Upper lobe of left lung (tissue), 4 donors: ENCODE measurements at regions not wholly inside any gene's neighbourhood (a gene's known extent, or its start where the extent isn't known, plus 50 kb on each side); places are given as distances from the start of the nearest gene placed in this dataset.

Experiments used
- EP300 ChIP-seq, 4 donors: sonication (generic); formaldehyde crosslinking; IDR thresholded peaks; one replicate each; pipeline ENCODE4 v1.5.1; 2017; ENCODE audit warnings: antibody characterized with exemption in 4 of 4, control low read depth in 2 of 4
- POLR2A ChIP-seq, 4 donors: fragments of 450-650 bp; IDR thresholded peaks; one replicate each; pipeline ENCODE4 v1.5.1; 2016 to 2017; ENCODE audit warnings: antibody characterized with exemption in 4 of 4, mild to moderate bottlenecking in 2 of 4
- TF ChIP-seq, protein P1 (sequence below), 6 experiments: fragments of 450-650 bp in 4 of 6; fragments of 200-600 bp in 2 of 6; sonication (generic) in 2 of 6; IDR thresholded peaks; one replicate each; pipeline ENCODE4 v1.5.1; 2016 to 2019; ENCODE audit warnings: antibody characterized with exemption in 6 of 6

DNA sequence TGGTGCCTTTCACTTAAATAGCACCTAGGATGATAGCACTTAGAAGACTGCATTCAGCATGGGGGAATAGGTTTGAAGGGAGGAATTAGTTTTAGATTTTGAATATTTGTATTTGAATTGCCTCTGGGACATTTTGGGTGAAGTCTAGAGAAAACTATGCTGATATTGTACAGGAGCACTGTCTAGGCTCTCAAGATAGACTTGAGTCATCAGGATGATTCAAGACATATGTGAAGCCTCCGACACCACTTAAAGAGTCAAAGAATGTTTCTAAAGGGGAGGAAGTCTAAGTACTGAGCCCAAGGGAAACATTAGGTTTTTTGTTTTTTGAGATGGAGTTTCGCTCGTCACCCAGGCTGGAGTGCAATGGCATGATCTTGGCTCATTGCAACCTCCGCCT, 63.9 kb upstream of the CCDC180 start:
- TF ChIP-seq EP300 (IDR thresholded peaks at IDR 0.05), result no peak
- TF ChIP-seq, protein P1, sequence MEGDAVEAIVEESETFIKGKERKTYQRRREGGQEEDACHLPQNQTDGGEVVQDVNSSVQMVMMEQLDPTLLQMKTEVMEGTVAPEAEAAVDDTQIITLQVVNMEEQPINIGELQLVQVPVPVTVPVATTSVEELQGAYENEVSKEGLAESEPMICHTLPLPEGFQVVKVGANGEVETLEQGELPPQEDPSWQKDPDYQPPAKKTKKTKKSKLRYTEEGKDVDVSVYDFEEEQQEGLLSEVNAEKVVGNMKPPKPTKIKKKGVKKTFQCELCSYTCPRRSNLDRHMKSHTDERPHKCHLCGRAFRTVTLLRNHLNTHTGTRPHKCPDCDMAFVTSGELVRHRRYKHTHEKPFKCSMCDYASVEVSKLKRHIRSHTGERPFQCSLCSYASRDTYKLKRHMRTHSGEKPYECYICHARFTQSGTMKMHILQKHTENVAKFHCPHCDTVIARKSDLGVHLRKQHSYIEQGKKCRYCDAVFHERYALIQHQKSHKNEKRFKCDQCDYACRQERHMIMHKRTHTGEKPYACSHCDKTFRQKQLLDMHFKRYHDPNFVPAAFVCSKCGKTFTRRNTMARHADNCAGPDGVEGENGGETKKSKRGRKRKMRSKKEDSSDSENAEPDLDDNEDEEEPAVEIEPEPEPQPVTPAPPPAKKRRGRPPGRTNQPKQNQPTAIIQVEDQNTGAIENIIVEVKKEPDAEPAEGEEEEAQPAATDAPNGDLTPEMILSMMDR (IDR thresholded peaks at IDR 0.05), result no peak
- TF ChIP-seq POLR2A (IDR thresholded peaks at IDR 0.05), result no peak
